Endothelial cell of umbilical vein (primary cell): ENCODE measurements at regions not wholly inside any gene's neighbourhood (a gene's known extent, or its start where the extent isn't known, plus 50 kb on each side); places are given as distances from the start of the nearest gene placed in this dataset.

ENCODE experiments used
- BruUV-seq: library from RNA; stranded (reverse); fragments of 400-500 nt; replicated peaks from 2 replicates; lab custom pipeline; 2021; lab: Mats Ljungman, UMichigan
- CTCF ChIA-PET: fragments of 300-600, 350-600 bp; sonication (Branson Sonifier 250); formaldehyde crosslinking; loops from one replicate; lab custom pipeline; 2021; ENCODE audit warnings: antibody characterized with exemption, inconsistent platforms; lab: Charles Lee
- POLR2A ChIA-PET: fragments of 300-600, 350-600 bp; sonication (Branson Sonifier 250); formaldehyde crosslinking; loops from one replicate; lab custom pipeline; 2021; ENCODE audit warnings: antibody characterized with exemption, inconsistent platforms; lab: Charles Lee
- DNase-seq: peaks from one replicate; pipeline ENCODE4 v3.0.0-alpha.2; 2011; ENCODE audit warnings: low read depth, low spot score
- FAIRE-seq: peaks from 2 replicates; lab custom pipeline; 2011; peaks lifted over from hg19 to GRCh38; lab: Jason Lieb, UNC
- H2AFZ ChIP-seq: 2 replicates; pipeline ENCODE4 v1.6.0; 2012; ENCODE audit warnings: low read depth, low read length, control low read depth, inconsistent platforms
- H3K27ac ChIP-seq: 2 replicates; pipeline ENCODE4 v1.5.1; 2011; ENCODE audit warnings: low read depth, mild to moderate bottlenecking, control low read depth, low read length, moderate library complexity; ENCODE audit not compliant: insufficient read depth
- H3K27me3 ChIP-seq, 2 experiments: 2 replicates each; pipeline versions ENCODE4 v1.6.0 to v1.6.1; 2011; ENCODE audit warnings: low read length in 2 of 2, mixed read lengths in 1 of 2; ENCODE audit not compliant: control insufficient read depth in 2 of 2, insufficient read depth in 2 of 2
- H3K36me3 ChIP-seq, 2 experiments: 2 replicates in 1 of 2; 3 replicates in 1 of 2; pipeline ENCODE4 v1.5.1; 2011; ENCODE audit warnings: low read length in 2 of 2, mild to moderate bottlenecking in 1 of 2, moderate library complexity in 1 of 2; ENCODE audit not compliant: control insufficient read depth in 2 of 2, insufficient read depth in 2 of 2; ENCODE audit errors: extremely low read depth in 1 of 2
- H3K4me1 ChIP-seq: 3 replicates; pipeline ENCODE4 v1.5.1; 2011; ENCODE audit warnings: mild to moderate bottlenecking, low read length; ENCODE audit not compliant: control insufficient read depth, insufficient read depth; ENCODE audit errors: extremely low read depth
- H3K4me2 ChIP-seq: 2 replicates; pipeline ENCODE4 v1.6.1; 2011; ENCODE audit warnings: low read length, control low read depth, mixed read lengths; ENCODE audit not compliant: insufficient read depth
- H3K4me3 ChIP-seq, 3 experiments: fragments of 200-600 bp in 1 of 3; sonication (generic), shearing (Covaris generic) in 1 of 3; replicated peaks in 1 of 3; 2 replicates each; pipeline ENCODE4 v1.5.1; 2011 to 2016; ENCODE audit warnings: control low read depth in 3 of 3, low read length in 3 of 3, mild to moderate bottlenecking in 2 of 3, inconsistent platforms in 1 of 3, low read depth in 1 of 3, moderate library complexity in 1 of 3; ENCODE audit not compliant: insufficient read depth in 1 of 3
- H3K79me2 ChIP-seq: 2 replicates; pipeline ENCODE4 v1.6.0; 2012; ENCODE audit warnings: low read length, inconsistent platforms; ENCODE audit not compliant: control insufficient read depth, insufficient read depth
- H3K9ac ChIP-seq: replicated peaks from 2 replicates; pipeline ENCODE3; 2011; ENCODE audit warnings: low read length, control low read depth; ENCODE audit not compliant: insufficient read depth; ENCODE audit errors: extremely low read depth
- H3K9me1 ChIP-seq: replicated peaks from 3 replicates; pipeline ENCODE4 v1.6.0; 2011; ENCODE audit warnings: mild to moderate bottlenecking, low read length; ENCODE audit not compliant: control insufficient read depth, insufficient read depth; ENCODE audit errors: extremely low read depth
- H3K9me3 ChIP-seq: replicated peaks from 2 replicates; pipeline ENCODE4 v1.5.1; 2012; ENCODE audit warnings: low read length, inconsistent platforms; ENCODE audit not compliant: control insufficient read depth, insufficient read depth
- H4K20me1 ChIP-seq: replicated peaks from 2 replicates; pipeline ENCODE3; 2011; ENCODE audit warnings: mild to moderate bottlenecking, low read length; ENCODE audit not compliant: control insufficient read depth, insufficient read depth; ENCODE audit errors: extremely low read depth
- EZH2 ChIP-seq: IDR thresholded peaks from 2 replicates; pipeline ENCODE4 v1.6.1; 2012; ENCODE audit warnings: borderline replicate concordance, low read depth, mild to moderate bottlenecking, moderate library complexity, low read length, inconsistent platforms; ENCODE audit not compliant: severe bottlenecking
- FOS ChIP-seq: IDR thresholded peaks from 2 replicates; pipeline ENCODE4 v1.6.1; 2011; ENCODE audit warnings: mild to moderate bottlenecking, low read length, moderate library complexity, borderline replicate concordance; ENCODE audit not compliant: insufficient read depth
- JUN ChIP-seq: IDR thresholded peaks from 2 replicates; pipeline ENCODE4 v1.6.1; 2011; ENCODE audit warnings: borderline replicate concordance, low read depth; ENCODE audit not compliant: insufficient read length, insufficient read depth
- POLR2A ChIP-seq: IDR thresholded peaks from 2 replicates; pipeline ENCODE4 v1.6.1; 2012; ENCODE audit warnings: low read depth, mild to moderate bottlenecking, control low read depth, low read length
- POLR2AphosphoS5 ChIP-seq: IDR thresholded peaks from 2 replicates; pipeline ENCODE4 v1.6.1; 2012; ENCODE audit warnings: low read depth, mild to moderate bottlenecking, control low read depth, low read length, moderate library complexity; ENCODE audit not compliant: insufficient read depth
- dilution Hi-C: fragments of 300-500 bp; cut with MboI; formaldehyde crosslinking; loops from one replicate; pipeline ENCODE4 v1.15.0; 2019; ENCODE audit warnings: low sequenced_read_pairs; ENCODE audit not compliant: extremely low pct_ligation_motif_present
- intact Hi-C: fragments of 100-400 bp; cut with micrococcal nuclease; formaldehyde crosslinking; loops from one replicate; pipeline ENCODE4 v1.10.0; 2022
- TF ChIP-seq, protein P1 (sequence below): IDR thresholded peaks from 2 replicates; pipeline ENCODE4 v1.6.1; 2011; ENCODE audit not compliant: insufficient read depth, insufficient read length
- TF ChIP-seq, protein P2 (sequence below), 2 donors: IDR thresholded peaks; 1 replicate in 1 of 2; 2 replicates in 1 of 2; pipeline ENCODE4 v1.5.1; 2011; ENCODE audit warnings: low read length in 2 of 2, mild to moderate bottlenecking in 2 of 2, moderate library complexity in 2 of 2, control low read depth in 1 of 2, inconsistent platforms in 1 of 2, low read depth in 1 of 2; ENCODE audit not compliant: insufficient read depth in 1 of 2; ENCODE audit errors: extremely low read depth in 1 of 2

DNA sequence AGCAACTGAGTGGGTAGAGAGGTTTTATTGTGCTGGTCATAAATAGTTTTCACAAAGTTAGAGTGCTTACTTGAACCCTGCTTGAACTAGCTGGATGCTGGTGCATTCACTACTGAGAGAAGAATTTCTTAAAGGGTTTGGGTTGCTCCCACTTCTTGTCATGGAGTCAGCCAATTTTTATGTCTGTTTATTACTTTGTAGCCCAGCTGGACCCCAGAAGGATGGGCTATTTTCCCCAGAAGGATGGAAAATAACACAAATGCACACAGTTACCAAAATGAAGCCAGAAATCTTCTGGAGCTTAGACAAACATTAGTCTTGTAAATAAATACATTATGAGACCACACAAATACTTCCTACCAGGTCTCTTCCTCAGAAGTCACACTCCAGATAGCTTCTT lies 480.8 kb upstream of the TNC start:
- ChIA-PET POLR2A (no interaction called here), CTCF (no interaction called here)
- no peak overlapping the region for H3K9ac ChIP-seq
- FAIRE-seq = no peak
- H3K9me3 ChIP-seq = no peaks in the 10 kb centered on the region
- H3K27ac ChIP-seq = no peak overlapping the region
- no peaks in the 10 kb centered on the region for H3K79me2 ChIP-seq
- intact Hi-C loops (no loop called here), dilution Hi-C loops (no loop called here)
- H3K27me3 ChIP-seq = peaks cover 0 to 5% of the 10 kb centered on the region in 2 experiments
- BruUV-seq = no TSS peak
- H3K4me1 ChIP-seq = no peaks in the 10 kb centered on the region
- H3K36me3 ChIP-seq = no peaks in the 10 kb centered on the region
- no peak for DNase-seq
- no peak overlapping the region for H2AFZ ChIP-seq
- no peak for TF ChIP-seq POLR2AphosphoS5
- no peak for TF ChIP-seq POLR2A
- TF ChIP-seq, protein P1, sequence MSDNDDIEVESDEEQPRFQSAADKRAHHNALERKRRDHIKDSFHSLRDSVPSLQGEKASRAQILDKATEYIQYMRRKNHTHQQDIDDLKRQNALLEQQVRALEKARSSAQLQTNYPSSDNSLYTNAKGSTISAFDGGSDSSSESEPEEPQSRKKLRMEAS = no peak
- TF ChIP-seq FOS = no peak
- TF ChIP-seq, protein P2, sequence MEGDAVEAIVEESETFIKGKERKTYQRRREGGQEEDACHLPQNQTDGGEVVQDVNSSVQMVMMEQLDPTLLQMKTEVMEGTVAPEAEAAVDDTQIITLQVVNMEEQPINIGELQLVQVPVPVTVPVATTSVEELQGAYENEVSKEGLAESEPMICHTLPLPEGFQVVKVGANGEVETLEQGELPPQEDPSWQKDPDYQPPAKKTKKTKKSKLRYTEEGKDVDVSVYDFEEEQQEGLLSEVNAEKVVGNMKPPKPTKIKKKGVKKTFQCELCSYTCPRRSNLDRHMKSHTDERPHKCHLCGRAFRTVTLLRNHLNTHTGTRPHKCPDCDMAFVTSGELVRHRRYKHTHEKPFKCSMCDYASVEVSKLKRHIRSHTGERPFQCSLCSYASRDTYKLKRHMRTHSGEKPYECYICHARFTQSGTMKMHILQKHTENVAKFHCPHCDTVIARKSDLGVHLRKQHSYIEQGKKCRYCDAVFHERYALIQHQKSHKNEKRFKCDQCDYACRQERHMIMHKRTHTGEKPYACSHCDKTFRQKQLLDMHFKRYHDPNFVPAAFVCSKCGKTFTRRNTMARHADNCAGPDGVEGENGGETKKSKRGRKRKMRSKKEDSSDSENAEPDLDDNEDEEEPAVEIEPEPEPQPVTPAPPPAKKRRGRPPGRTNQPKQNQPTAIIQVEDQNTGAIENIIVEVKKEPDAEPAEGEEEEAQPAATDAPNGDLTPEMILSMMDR (IDR thresholded peaks at IDR 0.05; ENCODE audit: extremely low read depth in 1 of 2, insufficient read depth in 1 of 2, low read depth in 1 of 2, low read length in 2 of 2) = no peak
- no peak for TF ChIP-seq EZH2
- TF ChIP-seq JUN = no peak
- no peak overlapping the region for H3K4me3 ChIP-seq
- H3K4me2 ChIP-seq = no peak overlapping the region
- H4K20me1 ChIP-seq = no peaks in the 10 kb centered on the region
- no peaks in the 10 kb centered on the region for H3K9me1 ChIP-seq
